ENCODE measurements at regions not wholly inside any gene's neighbourhood (a gene's known extent, or its start where the extent isn't known, plus 50 kb on each side); places are given as distances from the start of the nearest gene placed in this dataset.
"Not testable (repeated sequence)": the region's sequence is repeated elsewhere in the genome, so short reads cannot be mapped to it uniquely, and the experiment has no call there.

- intact Hi-C loops (cut with DNase I; ENCODE audit: low total_unique reads) = no loop called here
- H3K4me3 ChIP-seq (ENCODE audit: low read depth, poor library complexity, severe bottlenecking) = no peak overlapping the region
- 85 to 86% methylated on average over 5 of the region's 5 CpGs for WGBS, 2 donors
- TF ChIP-seq POLR2A (IDR thresholded peaks at IDR 0.05) (no peak), CTCF (IDR thresholded peaks at IDR 0.05) (no peak)
- no peak for DNase-seq (ENCODE audit: low spot score in 2 of 2)
Observed at GRCh38 chr10:84632866-84633265, 304.5 kb downstream of the CCSER2 start.

- intact Hi-C loops (cut with DNase I; ENCODE audit: low total_unique reads) = no loop called here
- 58 to 61% methylated on average over 5 of the region's 5 CpGs for WGBS, 2 donors
- TF ChIP-seq POLR2A (IDR thresholded peaks at IDR 0.05) (no peak), CTCF (IDR thresholded peaks at IDR 0.05) (no peak)
- no peak for DNase-seq (ENCODE audit: low spot score in 2 of 2)
- H3K4me3 ChIP-seq (ENCODE audit: low read depth, poor library complexity, severe bottlenecking) = no peak overlapping the region
Observed at GRCh38 chr10:84634636-84635035, 306.2 kb downstream of the CCSER2 start.

- 75 to 79% methylated on average over 1 of the region's 1 CpG for WGBS, 2 donors
- DNase-seq (ENCODE audit: low spot score in 2 of 2); H3K4me3 ChIP-seq (ENCODE audit: low read depth, poor library complexity, severe bottlenecking); intact Hi-C loops (cut with DNase I; ENCODE audit: low total_unique reads): not testable (repeated sequence)
Observed at GRCh38 chr10:84650628-84651027, 322.2 kb downstream of the CCSER2 start.

GRCh38 chr10:84654671-84655070, 326.3 kb downstream of the CCSER2 start:
- 38 to 43% methylated on average over 2 of the region's 2 CpGs for WGBS, 2 donors
- intact Hi-C loops (cut with DNase I; ENCODE audit: low total_unique reads) = no loop called here
- no peak for DNase-seq (ENCODE audit: low spot score in 2 of 2)
- no peak for TF ChIP-seq POLR2A (IDR thresholded peaks at IDR 0.05)
- TF ChIP-seq CTCF (IDR thresholded peaks at IDR 0.05) = no peak
- no peak overlapping the region for H3K4me3 ChIP-seq (ENCODE audit: low read depth, poor library complexity, severe bottlenecking)

- intact Hi-C loops (cut with DNase I; ENCODE audit: low total_unique reads) = no loop called here
Observed at GRCh38 chr10:84659027-84659426, 330.6 kb downstream of the CCSER2 start.

More at GRCh38 chr10:84659027-84659426, 330.6 kb downstream of the CCSER2 start:
- 87 to 88% methylated on average over 6 of the region's 6 CpGs for WGBS, 2 donors
- no peak for DNase-seq (ENCODE audit: low spot score in 2 of 2)
- TF ChIP-seq CTCF (IDR thresholded peaks at IDR 0.05) (no peak), POLR2A (IDR thresholded peaks at IDR 0.05) (no peak)
- no peak overlapping the region for H3K4me3 ChIP-seq (ENCODE audit: low read depth, poor library complexity, severe bottlenecking)

Data from lower leg skin (tissue), 4 donors.